ENCODE measurements at regions not wholly inside any gene's neighbourhood (a gene's known extent, or its start where the extent isn't known, plus 50 kb on each side); places are given as distances from the start of the nearest gene placed in this dataset.

- H2AFZ ChIP-seq (ENCODE audit: low read depth, low read length, poor library complexity, severe bottlenecking), result no peak overlapping the region
- no peaks in the 10 kb centered on the region for H4K20me1 ChIP-seq (ENCODE audit: insufficient read depth)
- TF ChIP-seq POLR2AphosphoS5 (IDR thresholded peaks at IDR 0.05; ENCODE audit: low read depth, low read length) (no peak), TCF7L2 (IDR thresholded peaks at IDR 0.05; ENCODE audit: borderline replicate concordance, extremely low read depth, insufficient read depth, insufficient read length) (no peak), ZNF274 (IDR thresholded peaks at IDR 0.05; ENCODE audit: low read depth, low read length) (no peak), RAD21 (IDR thresholded peaks at IDR 0.05; ENCODE audit: low read depth) (no peak), ELF1 (IDR thresholded peaks at IDR 0.05; ENCODE audit: borderline replicate concordance, low read depth) (no peak), YY1 (IDR thresholded peaks at IDR 0.05; ENCODE audit: extremely low read depth, insufficient replicate concordance, low read depth, low read length) (no peak)
- ChIA-PET CTCF (no interaction called here), POLR2A (no interaction called here), RAD21 (ENCODE audit: low non-redundant PET in 1 of 2, low total read pairs in 2 of 2, uncharacterized antibody in 2 of 2, unreplicated experiment in 2 of 2) (no interaction called here)
- no peak overlapping the region for H3K4me3 ChIP-seq (replicated peaks in 1 of 2; ENCODE audit: low read depth in 1 of 2, low read length in 2 of 2)
- H3K9me3 ChIP-seq (ENCODE audit: control insufficient read depth in 1 of 2, insufficient read depth in 1 of 2, low read depth in 1 of 2, low read length in 2 of 2), result peaks cover 3 to 4% of the 10 kb centered on the region in 2 experiments; a peak in 3 of 4 replicates
- no peaks in the 10 kb centered on the region for H3K36me3 ChIP-seq (ENCODE audit: control insufficient read depth in 1 of 2, insufficient read depth in 2 of 2, low read length in 2 of 2)
- no peaks in the 10 kb centered on the region for H3K4me1 ChIP-seq (ENCODE audit: control insufficient read depth in 1 of 2, insufficient read depth in 2 of 2, low read length in 2 of 2)
- no peaks in the 10 kb centered on the region for H3K79me2 ChIP-seq (ENCODE audit: insufficient read depth, low read length)
- H3K27me3 ChIP-seq (ENCODE audit: insufficient read depth, low read length), result no peaks in the 10 kb centered on the region
- H3K27ac ChIP-seq (ENCODE audit: low read depth, low read length), result no peak overlapping the region
- BruUV-seq (replicated peaks), result no TSS peak
- ATAC-seq, result no peak
- H3K9me2 ChIP-seq (ENCODE audit: insufficient read depth), result no peaks in the 10 kb centered on the region
- no peak for DNase-seq (ENCODE audit: low read depth, low spot score)
- no peak overlapping the region for H3K9ac ChIP-seq (ENCODE audit: low read length)
- intact Hi-C loops (cut with micrococcal nuclease), result no loop called here
- H3K4me2 ChIP-seq (ENCODE audit: low read length), result no peak overlapping the region
Observed at GRCh38 chr11:122048401-122048800, 67.6 kb downstream of the BLID start.

- POLR2A ChIA-PET, result no interaction called here
- TF ChIP-seq SRF (IDR thresholded peaks at IDR 0.05; ENCODE audit: low read depth) (no peak), YY1 (IDR thresholded peaks at IDR 0.05; ENCODE audit: extremely low read depth, insufficient replicate concordance, low read depth, low read length) (no peak), ATF3 (IDR thresholded peaks at IDR 0.05) (no peak), ZBTB33 (IDR thresholded peaks at IDR 0.05; ENCODE audit: extremely low read depth, insufficient replicate concordance, low read length) (no peak), TCF7L2 (IDR thresholded peaks at IDR 0.05; ENCODE audit: borderline replicate concordance, extremely low read depth, insufficient read depth, insufficient read length) (no peak), JUND (IDR thresholded peaks at IDR 0.05) (no peak), ELF1 (IDR thresholded peaks at IDR 0.05; ENCODE audit: borderline replicate concordance, low read depth) (no peak), EZH2 (IDR thresholded peaks at IDR 0.05) (no peak), EGR1 (IDR thresholded peaks at IDR 0.05; ENCODE audit: low read depth) (no peak), CBX3 (IDR thresholded peaks at IDR 0.05; ENCODE audit: low read depth) (no peak), RAD21 (IDR thresholded peaks at IDR 0.05; ENCODE audit: low read depth) (no peak)
- Histone ChIP-seq H3K9me3 (ENCODE audit: control insufficient read depth in 1 of 2, insufficient read depth in 1 of 2, low read depth in 1 of 2, low read length in 2 of 2) (no peaks in the 10 kb centered on the region), H3K4me1 (ENCODE audit: control insufficient read depth in 1 of 2, insufficient read depth in 2 of 2, low read length in 2 of 2) (no peaks in the 10 kb centered on the region), H3K36me3 (ENCODE audit: control insufficient read depth in 1 of 2, insufficient read depth in 2 of 2, low read length in 2 of 2) (no peaks in the 10 kb centered on the region), H3K79me2 (ENCODE audit: insufficient read depth, low read length) (no peaks in the 10 kb centered on the region), H4K20me1 (ENCODE audit: insufficient read depth) (no peaks in the 10 kb centered on the region), H3K9ac (ENCODE audit: low read length) (no peak overlapping the region), H3K27ac (ENCODE audit: low read depth, low read length) (no peak overlapping the region), H2AFZ (ENCODE audit: low read depth, low read length, poor library complexity, severe bottlenecking) (no peak overlapping the region), H3K4me2 (ENCODE audit: low read length) (no peak overlapping the region), H3K9me2 (ENCODE audit: insufficient read depth) (no peaks in the 10 kb centered on the region), H3K4me3 (replicated peaks in 1 of 2; ENCODE audit: low read depth in 1 of 2, low read length in 2 of 2) (no peak overlapping the region), H3K27me3 (ENCODE audit: insufficient read depth, low read length) (no peaks in the 10 kb centered on the region)
- ATAC-seq (no peak), DNase-seq (ENCODE audit: low read depth, low spot score) (no peak)
- CTCF ChIA-PET, result no interaction called here
- no TSS peak for BruUV-seq (replicated peaks)
- RAD21 ChIA-PET (ENCODE audit: low non-redundant PET in 1 of 2, low total read pairs in 2 of 2, uncharacterized antibody in 2 of 2, unreplicated experiment in 2 of 2), result no interaction called here
- intact Hi-C loops (cut with micrococcal nuclease), result no loop called here
Observed at GRCh38 chr11:122046846-122047245, 69.2 kb downstream of the BLID start.

All from HCT116 (cell line).